Fibroblast of skin of left quadriceps (primary cell): ENCODE measurements at regions not wholly inside any gene's neighbourhood (a gene's known extent, or its start where the extent isn't known, plus 50 kb on each side); places are given as distances from the start of the nearest gene placed in this dataset.

Experiments used
- DNase-seq, 2 experiments: peaks; one replicate each; pipeline ENCODE4 v3.0.0-alpha.2; 2013; ENCODE audit warnings: low read depth in 2 of 2

DNA sequence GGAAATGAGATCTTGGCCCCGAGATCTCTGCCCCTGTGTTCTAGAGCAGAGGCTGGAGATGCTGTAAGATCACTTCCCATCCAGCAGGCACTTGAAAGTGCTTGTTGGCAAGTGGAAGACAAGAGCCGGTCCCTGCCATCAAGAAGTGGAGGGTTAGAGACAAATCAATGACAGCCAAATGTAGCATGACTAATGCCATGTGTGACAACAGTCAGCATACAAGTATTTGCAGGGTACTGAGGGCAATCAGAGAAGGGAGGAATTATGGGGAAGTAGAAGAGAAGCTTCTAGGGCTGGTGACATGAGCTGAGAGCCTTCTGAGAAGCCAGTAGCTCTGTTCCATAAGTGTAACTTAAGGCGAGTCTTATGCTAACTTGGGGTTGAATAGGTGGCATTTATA lies 58.6 kb downstream of the TMEM17 start:
- no peak for DNase-seq

GRCh38 chr2:62446491-62446890 lies 59.5 kb downstream of the TMEM17 start:
- DNase-seq = no peak

GRCh38 chr2:62443886-62444285 lies 62.1 kb downstream of the TMEM17 start:
- DNase-seq = no peak

- no peak for DNase-seq
Observed at GRCh38 chr2:62443471-62443870, 62.5 kb downstream of the TMEM17 start.

DNA sequence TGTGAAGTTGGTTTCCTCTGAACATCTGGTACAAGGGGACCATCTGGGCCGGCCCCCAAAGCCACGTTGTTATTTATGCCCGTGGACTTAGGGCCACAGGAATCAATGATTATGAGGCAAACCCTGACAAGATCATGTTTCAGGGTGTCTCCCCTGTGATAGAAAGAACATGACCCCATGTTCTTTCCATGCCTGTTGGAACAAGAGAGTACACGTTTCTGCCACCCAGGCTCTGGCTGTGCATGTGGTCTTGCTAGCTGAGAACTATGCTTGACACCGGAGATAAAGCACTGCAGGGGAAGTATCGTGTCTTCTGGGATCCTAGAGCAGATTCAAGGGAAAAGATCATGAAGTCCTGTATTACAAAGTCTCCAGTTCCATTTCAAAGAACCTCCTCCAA lies 64.2 kb downstream of the TMEM17 start:
- DNase-seq = no peak

DNA sequence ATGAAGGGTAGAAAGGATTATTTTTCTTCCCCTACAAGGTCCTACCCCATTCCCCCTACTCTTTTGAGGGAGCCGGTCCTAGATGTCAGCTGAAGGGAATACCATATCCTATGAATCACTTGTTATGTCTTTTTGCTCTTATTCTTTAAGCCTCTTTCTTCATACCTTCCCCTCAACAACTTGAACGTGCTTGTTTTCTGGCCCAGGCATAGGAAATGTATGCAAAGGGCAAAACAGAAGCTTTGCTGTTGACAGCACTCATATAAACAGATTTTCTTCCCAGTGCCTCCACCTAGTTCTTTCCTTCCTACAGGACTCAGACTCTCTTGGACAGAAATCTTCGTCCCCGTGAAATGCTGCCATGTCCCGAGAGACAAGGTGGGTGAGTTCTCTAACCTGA lies 64.6 kb downstream of the TMEM17 start:
- no peak for DNase-seq

GRCh38 chr2:62440281-62440946 lies 65.6 kb downstream of the TMEM17 start:
- DNase-seq = no peak

GRCh38 chr2:62439425-62439824 lies 66.6 kb downstream of the TMEM17 start:
- no peak for DNase-seq

- no peak for DNase-seq
Observed at GRCh38 chr2:62437785-62438184, 68.2 kb downstream of the TMEM17 start.

GRCh38 chr2:62435720-62436119 lies 70.3 kb downstream of the TMEM17 start:
- DNase-seq = no peak

DNA sequence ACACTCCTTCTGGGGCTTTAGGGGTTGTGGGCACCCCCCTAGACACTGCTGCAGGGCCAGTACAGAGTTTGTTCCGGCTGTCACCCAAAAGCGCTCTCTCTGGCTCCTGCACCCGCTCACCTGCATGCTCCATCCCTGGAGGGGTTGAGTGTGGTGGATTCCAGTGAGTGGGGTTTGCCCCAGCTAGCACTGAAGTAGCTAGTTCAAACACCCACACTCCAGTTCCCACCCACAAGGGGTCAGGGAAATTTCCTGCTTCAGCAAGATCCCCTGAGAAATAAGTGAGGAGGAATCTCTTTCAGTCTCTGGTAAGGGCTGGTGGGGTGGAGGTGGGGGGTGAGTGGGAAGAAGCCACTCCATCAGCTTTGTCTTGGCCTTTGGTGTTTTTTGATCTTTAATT lies 73.6 kb downstream of the TMEM17 start:
- no peak for DNase-seq

GRCh38 chr2:62431512-62431911 lies 74.5 kb downstream of the TMEM17 start:
- no peak for DNase-seq

- DNase-seq = no peak
Observed at GRCh38 chr2:62430146-62430545, 75.8 kb downstream of the TMEM17 start.

DNA sequence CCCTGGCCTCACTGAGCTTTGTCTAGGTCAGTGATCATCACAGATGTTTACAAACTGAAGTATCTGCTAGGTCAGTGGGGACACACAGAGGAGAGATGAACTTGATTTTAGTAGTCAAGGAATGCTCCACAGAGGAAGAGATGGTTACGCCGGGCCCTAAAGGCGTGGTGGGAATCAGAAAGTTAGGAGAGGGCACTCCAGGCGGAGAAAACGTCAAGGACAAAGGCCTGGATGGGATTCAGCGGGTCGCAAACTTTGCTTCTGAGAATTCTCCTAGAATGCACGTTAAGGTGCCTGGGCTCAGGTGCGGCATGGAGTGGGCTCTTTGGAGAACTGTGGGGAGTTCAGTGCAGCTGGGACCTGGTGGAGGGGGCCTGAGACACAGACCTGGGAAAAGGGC lies 78.8 kb downstream of the TMEM17 start:
- no peak for DNase-seq

GRCh38 chr2:62426154-62426912 lies 79.7 kb downstream of the TMEM17 start:
- DNase-seq = no peak

GRCh38 chr2:62425684-62426083 lies 80.3 kb downstream of the TMEM17 start:
- no peak for DNase-seq

GRCh38 chr2:62424899-62425298 lies 81.1 kb downstream of the TMEM17 start:
- no peak for DNase-seq

DNA sequence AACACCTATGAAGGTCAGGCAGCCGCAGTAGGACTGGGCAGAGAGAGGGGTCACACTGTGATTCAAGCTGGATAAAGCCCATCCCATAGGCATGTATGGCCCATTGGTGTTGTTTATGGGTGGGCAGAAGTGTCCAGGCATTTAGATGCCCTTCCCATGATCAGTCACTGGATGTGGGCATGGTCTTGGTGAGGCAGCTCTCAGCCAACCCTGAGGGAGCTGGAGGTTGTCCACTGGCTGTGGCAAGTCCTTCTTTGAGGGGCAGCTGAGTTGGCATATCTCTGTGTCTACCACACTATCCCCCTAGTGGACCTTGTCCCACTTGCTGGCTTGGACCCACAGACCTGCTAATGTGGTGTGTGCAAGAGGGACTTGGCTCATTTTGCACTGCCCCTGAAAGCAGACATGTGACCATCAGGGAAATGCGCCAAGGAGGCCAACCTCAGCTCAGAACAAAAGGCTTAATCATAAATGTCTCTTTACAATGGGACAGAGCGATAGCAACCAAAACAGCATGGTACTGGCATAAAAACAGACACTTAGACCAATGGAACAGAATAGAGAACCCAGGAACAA lies 82.0 kb downstream of the TMEM17 start:
- DNase-seq = no peak

DNA sequence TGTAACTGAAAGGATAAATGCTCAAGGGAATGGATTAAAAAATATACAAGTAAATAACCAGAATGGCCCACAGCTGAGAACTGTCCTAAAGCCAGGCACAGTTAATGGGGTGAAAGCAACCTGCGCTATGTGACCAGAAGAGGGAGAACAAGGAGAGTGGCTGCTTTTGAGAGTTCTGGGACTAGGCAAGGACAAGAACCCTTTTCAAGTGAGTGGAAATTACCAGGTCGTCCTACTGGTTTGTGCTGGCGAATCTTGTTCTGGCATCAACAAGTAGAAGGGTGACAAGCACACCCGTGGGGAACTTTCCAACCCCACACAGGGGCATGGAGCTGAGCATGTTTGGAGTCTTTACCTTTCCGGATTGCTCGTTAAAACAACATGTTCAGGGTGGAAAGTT lies 82.8 kb downstream of the TMEM17 start:
- DNase-seq = no peak

DNA sequence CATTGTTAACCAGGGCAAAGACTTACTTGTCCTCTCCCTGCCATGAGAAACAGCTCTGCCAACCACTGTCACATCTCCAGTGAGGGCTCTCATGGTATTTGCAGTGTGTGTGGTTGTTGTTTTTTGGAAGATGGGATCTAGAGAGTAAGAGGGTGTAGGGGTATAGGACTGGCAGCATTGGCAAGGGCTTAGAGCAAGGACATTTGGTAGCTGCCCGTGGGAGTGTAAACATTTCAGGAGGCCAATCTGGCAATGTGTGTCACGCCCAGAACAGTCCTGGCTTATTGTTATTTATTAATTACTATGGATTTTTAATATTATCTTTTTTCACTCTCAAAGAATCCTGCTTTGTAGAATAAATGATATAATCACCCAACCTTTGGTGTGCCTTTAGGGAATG lies 90.5 kb downstream of the TMEM17 start:
- no peak for DNase-seq

- DNase-seq = no peak
Observed at GRCh38 chr2:62415019-62415431, 91.0 kb downstream of the TMEM17 start.

- no peak for DNase-seq
Observed at GRCh38 chr2:62413116-62413663, 92.8 kb downstream of the TMEM17 start.

GRCh38 chr2:62412347-62412742 lies 93.7 kb downstream of the TMEM17 start:
- no peak for DNase-seq
